ENCODE measurements at regions not wholly inside any gene's neighbourhood (a gene's known extent, or its start where the extent isn't known, plus 50 kb on each side); places are given as distances from the start of the nearest gene placed in this dataset.

- Histone ChIP-seq H3K27ac (no peak overlapping the region), H3K4me3 (no peak overlapping the region)
- TF ChIP-seq, protein P1, sequence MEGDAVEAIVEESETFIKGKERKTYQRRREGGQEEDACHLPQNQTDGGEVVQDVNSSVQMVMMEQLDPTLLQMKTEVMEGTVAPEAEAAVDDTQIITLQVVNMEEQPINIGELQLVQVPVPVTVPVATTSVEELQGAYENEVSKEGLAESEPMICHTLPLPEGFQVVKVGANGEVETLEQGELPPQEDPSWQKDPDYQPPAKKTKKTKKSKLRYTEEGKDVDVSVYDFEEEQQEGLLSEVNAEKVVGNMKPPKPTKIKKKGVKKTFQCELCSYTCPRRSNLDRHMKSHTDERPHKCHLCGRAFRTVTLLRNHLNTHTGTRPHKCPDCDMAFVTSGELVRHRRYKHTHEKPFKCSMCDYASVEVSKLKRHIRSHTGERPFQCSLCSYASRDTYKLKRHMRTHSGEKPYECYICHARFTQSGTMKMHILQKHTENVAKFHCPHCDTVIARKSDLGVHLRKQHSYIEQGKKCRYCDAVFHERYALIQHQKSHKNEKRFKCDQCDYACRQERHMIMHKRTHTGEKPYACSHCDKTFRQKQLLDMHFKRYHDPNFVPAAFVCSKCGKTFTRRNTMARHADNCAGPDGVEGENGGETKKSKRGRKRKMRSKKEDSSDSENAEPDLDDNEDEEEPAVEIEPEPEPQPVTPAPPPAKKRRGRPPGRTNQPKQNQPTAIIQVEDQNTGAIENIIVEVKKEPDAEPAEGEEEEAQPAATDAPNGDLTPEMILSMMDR (IDR thresholded peaks at IDR 0.05) = no peak
- DNase-seq (ENCODE audit: low spot score) = no peak
Measured at GRCh38 chr2:12552092-12552491, 164.6 kb upstream of the TRIB2 start.

- DNase-seq (ENCODE audit: low spot score) = no peak
- Histone ChIP-seq H3K27ac (peak overlapping the region; percentile 36 to 61), H3K4me3 (no peak overlapping the region)
- TF ChIP-seq, protein P1 (IDR thresholded peaks at IDR 0.05) = no peak
Measured at GRCh38 chr2:12554224-12555011, 162.3 kb upstream of the TRIB2 start.

DNA sequence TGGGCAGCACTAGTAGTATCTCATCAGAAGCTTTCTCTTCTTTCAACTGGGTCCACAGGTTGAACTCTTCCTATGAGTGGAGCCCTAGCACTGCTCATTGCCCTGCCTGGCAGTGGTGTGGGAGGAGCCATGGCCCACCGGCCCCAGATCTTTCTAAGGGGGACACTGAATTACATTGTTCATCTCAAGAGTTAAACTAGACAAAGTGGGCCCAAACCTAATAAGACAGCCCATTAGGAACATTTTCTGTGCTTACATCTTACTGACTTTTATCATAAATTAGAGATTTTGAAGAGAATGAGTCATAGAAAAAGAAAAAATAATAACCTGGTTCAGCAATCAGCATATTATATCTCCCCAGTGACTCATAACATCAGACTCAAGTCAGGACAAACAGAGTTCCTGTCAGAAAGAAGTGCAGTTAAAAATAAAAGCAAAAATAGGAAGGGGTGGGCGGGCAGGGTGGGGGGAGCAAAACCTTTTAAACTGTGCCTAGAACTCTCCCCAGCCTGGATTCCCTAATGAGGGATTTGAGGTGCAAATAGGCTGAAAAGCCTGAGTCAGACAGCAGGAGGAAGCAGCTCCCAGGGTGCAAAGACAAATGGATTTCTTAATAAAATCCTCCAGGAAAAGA is 161.6 kb upstream of the TRIB2 start:
- Histone ChIP-seq H3K4me3 (no peak overlapping the region), H3K27ac (peak overlapping the region; percentile 36 to 61)
- TF ChIP-seq, protein P1 (IDR thresholded peaks at IDR 0.05) = no peak
- DNase-seq (ENCODE audit: low spot score) = no peak

- no peak overlapping the region for H3K27ac ChIP-seq
- H3K4me3 ChIP-seq = no peak overlapping the region
- DNase-seq (ENCODE audit: low spot score) = no peak
- TF ChIP-seq, protein P1 (IDR thresholded peaks at IDR 0.05) = no peak
Measured at GRCh38 chr2:12556762-12557161, 160.0 kb upstream of the TRIB2 start.

DNA sequence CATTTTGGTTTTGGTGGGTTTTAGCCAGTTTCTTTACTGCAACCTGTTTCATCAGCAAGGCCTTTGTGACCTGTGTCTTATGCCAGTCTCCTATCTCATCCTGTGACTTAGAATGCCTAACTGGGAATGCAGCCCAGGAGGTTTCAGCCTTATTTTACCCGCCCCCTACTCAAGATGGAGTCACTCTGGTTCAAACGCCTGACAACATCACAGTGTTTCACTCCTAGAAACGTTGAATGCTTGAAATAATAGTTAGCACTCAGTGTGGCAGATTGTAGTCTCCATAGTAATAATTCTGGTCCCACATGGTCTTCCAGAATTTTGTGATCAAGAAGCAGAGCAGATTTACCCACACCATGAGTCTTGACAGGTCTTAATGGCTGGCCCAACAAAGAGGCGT is 159.0 kb upstream of the TRIB2 start:
- DNase-seq (ENCODE audit: low spot score) = no peak
- no peak overlapping the region for H3K27ac ChIP-seq
- no peak overlapping the region for H3K4me3 ChIP-seq
- TF ChIP-seq, protein P1 (IDR thresholded peaks at IDR 0.05) = no peak

GRCh38 chr2:12558519-12558918 is 158.2 kb upstream of the TRIB2 start:
- Histone ChIP-seq H3K4me3 (no peak overlapping the region), H3K27ac (no peak overlapping the region)
- TF ChIP-seq, protein P1 (IDR thresholded peaks at IDR 0.05) = no peak
- no peak for DNase-seq (ENCODE audit: low spot score)

DNA sequence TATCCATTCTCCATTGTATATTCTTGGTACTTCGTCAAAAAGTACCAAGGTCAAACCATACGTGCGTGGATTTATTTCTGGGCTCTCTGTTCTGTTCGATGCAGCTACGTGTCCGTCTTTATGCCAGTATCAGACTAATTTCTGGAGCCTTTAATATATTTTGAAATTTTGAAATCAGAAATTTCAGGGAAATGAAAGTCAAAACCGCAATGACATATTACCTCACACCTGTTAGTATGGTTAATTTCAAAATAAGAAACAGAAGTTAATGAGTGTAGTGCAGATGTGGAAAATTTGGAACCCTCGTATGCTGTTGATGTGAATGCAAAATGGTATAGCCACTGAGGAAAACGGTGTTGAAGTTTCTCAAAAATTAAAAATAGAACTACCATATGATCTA is 156.1 kb upstream of the TRIB2 start:
- H3K27ac ChIP-seq = no peak overlapping the region
- no peak for DNase-seq (ENCODE audit: low spot score)
- TF ChIP-seq, protein P1 (IDR thresholded peaks at IDR 0.05) = no peak

More for the DNA sequence above, 156.1 kb upstream of the TRIB2 start:
- H3K4me3 ChIP-seq = no peak overlapping the region

All from coronary artery (tissue), 2 donors.